Astrocyte (in vitro differentiated cells and primary cell): ENCODE measurements at regions not wholly inside any gene's neighbourhood (a gene's known extent, or its start where the extent isn't known, plus 50 kb on each side); places are given as distances from the start of the nearest gene placed in this dataset.

Experiments
- EZH2 ChIP-seq: IDR thresholded peaks from 2 replicates; pipeline ENCODE4 v1.6.1; 2012; ENCODE audit warnings: mild to moderate bottlenecking, low read length, inconsistent platforms; ENCODE audit not compliant: insufficient read depth
- TF ChIP-seq, protein P1 (sequence below): IDR thresholded peaks from 2 replicates; pipeline ENCODE4 v1.5.1; 2011; ENCODE audit warnings: low read depth, mild to moderate bottlenecking, inconsistent platforms, low read length, moderate library complexity; ENCODE audit not compliant: insufficient read depth

DNA sequence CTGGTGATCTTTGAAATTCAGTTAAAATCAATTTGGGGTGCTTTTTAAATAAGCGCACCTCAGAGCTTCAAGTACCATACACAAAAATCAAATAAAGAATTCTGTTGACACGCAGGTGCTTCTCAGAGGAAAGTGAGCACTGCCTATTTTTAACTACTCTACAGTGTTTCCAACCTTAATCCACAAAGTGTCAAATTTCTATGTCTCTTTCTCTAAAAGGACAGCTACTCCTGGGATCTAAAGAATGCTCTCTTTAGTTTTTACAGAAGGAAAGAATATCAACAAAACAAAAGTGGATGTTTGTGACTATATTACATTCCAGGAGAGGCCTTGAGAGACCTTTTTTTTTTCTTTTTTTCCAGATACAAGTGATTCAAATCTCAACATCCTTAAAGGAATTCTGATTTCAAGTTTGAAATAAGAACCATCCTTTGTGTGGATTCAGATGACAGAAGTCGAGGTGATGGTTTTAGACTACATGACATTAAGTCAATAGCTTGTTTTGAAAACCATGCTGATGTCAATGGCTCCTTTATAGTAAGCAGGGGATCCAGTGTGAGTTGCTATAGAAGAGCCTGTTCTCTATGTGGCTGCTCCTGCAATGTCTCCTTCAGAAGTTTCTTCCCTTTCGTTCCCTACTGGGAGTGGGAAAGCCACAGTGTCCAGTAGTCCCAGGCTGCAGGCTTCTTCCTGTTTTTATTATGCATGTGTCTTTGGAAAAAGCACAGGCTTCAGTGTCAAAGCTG lies 67.2 kb upstream of the DEFB112 start:
- TF ChIP-seq, protein P1, sequence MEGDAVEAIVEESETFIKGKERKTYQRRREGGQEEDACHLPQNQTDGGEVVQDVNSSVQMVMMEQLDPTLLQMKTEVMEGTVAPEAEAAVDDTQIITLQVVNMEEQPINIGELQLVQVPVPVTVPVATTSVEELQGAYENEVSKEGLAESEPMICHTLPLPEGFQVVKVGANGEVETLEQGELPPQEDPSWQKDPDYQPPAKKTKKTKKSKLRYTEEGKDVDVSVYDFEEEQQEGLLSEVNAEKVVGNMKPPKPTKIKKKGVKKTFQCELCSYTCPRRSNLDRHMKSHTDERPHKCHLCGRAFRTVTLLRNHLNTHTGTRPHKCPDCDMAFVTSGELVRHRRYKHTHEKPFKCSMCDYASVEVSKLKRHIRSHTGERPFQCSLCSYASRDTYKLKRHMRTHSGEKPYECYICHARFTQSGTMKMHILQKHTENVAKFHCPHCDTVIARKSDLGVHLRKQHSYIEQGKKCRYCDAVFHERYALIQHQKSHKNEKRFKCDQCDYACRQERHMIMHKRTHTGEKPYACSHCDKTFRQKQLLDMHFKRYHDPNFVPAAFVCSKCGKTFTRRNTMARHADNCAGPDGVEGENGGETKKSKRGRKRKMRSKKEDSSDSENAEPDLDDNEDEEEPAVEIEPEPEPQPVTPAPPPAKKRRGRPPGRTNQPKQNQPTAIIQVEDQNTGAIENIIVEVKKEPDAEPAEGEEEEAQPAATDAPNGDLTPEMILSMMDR: no peak
- no peak for TF ChIP-seq EZH2
